Immature natural killer cell (primary cell): ENCODE measurements at regions not wholly inside any gene's neighbourhood (a gene's known extent, or its start where the extent isn't known, plus 50 kb on each side); places are given as distances from the start of the nearest gene placed in this dataset.
"Not testable (repeated sequence)": the region's sequence is repeated elsewhere in the genome, so short reads cannot be mapped to it uniquely, and the experiment has no call there.

ENCODE experiments used
- DNase-seq, 3 donors: peaks; one replicate each; pipeline ENCODE4 v3.0.0; 2022; ENCODE audit warnings: mixed read lengths in 1 of 3
- H3K27ac Mint-ChIP-seq, 6 donors: one replicate each; pipeline ENCODE4 v1.8.0; 2020; ENCODE audit warnings: mixed read lengths in 6 of 6, mild to moderate bottlenecking in 5 of 6, inconsistent platforms in 4 of 6, moderate library complexity in 3 of 6
- H3K27me3 Mint-ChIP-seq, 3 donors: one replicate each; pipeline ENCODE4 v1.8.0; 2020 to 2021; ENCODE audit warnings: low read depth in 3 of 3, mild to moderate bottlenecking in 3 of 3, mixed read lengths in 3 of 3, moderate library complexity in 3 of 3, inconsistent platforms in 1 of 3
- H3K36me3 Mint-ChIP-seq, 3 donors: one replicate each; pipeline ENCODE4 v1.8.0; 2020; ENCODE audit warnings: mixed read lengths in 3 of 3, inconsistent platforms in 2 of 3, mild to moderate bottlenecking in 2 of 3
- H3K4me1 Mint-ChIP-seq, 2 donors: one replicate each; pipeline ENCODE4 v1.8.0; 2020; ENCODE audit warnings: inconsistent platforms in 2 of 2, mild to moderate bottlenecking in 2 of 2, mixed read lengths in 2 of 2, moderate library complexity in 1 of 2
- H3K4me3 Mint-ChIP-seq, 5 donors: one replicate each; pipeline ENCODE4 v1.8.0; 2020; ENCODE audit warnings: mild to moderate bottlenecking in 5 of 5, mixed read lengths in 5 of 5, inconsistent platforms in 3 of 5, moderate library complexity in 3 of 5
- H3K9me3 Mint-ChIP-seq, 6 donors: one replicate each; pipeline ENCODE4 v1.8.0; 2020; ENCODE audit warnings: mild to moderate bottlenecking in 6 of 6, mixed read lengths in 6 of 6, inconsistent platforms in 4 of 6, moderate library complexity in 3 of 6

DNA sequence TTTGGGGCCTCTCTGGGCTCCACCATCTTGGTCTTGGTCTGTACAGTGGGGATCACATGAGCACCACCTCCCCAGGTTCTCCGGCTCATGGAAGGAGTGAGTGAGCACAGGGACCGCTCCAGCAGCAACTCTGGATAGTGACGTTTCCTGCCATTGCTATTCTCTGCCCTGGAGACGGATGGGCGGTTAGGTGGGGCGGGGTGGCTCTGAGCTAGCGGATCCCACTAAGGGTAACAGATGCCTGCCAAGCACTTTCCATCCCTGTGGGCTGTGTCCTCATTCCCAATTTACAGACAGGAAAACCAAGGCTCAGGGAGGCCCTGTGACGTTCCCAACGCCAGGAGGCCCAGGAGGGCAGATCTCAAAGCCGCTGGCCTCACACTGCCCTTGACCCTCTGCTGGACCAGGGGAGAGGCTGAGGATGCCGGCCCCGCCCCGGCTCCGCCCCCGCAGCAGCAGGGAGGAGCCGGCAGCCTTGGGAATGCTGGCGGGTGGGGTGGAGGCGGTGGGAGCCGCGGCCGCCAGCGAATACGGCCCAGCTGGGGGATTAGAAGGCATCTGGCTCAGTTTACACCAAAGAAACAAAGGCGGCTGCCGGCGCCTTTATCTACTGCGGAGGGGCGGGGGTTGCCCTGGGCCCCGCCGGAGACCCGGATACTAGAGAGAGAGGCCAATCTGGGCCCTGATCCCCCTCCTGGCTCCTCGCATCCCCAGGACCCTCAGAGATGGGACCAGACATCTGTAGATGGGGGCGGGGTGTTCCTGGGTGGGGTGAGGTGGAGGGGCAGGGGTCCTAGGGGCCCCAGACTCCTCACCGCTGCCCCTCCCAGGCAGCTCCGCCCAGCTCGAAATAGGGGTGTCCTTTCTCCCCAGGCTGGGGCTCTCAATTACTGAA lies 122.3 kb upstream of the CIBAR2 start:
- no peak for DNase-seq
- Mint-ChIP-seq H3K27ac (peak overlapping the region in 1 of 6 donors; percentile 55), H3K9me3 (no peaks in the 10 kb centered on the region), H3K27me3 (peaks cover 5 to 7% (median 5%) of the 10 kb centered on the region in 3 donors), H3K4me3 (peak overlapping the region in 1 of 5 donors; percentile 1), H3K4me1 (peaks cover 4 to 6% of the 10 kb centered on the region in 2 donors), H3K36me3 (no peaks in the 10 kb centered on the region)

GRCh38 chr16:85235991-85236817 lies 123.9 kb upstream of the CIBAR2 start:
- Mint-ChIP-seq H3K4me1 (peaks cover 8 to 13% of the 10 kb centered on the region in 2 donors), H3K4me3 (peak overlapping the region; percentile 43 to 69 (median 60)), H3K27ac (no peak overlapping the region), H3K27me3 (peaks cover 3 to 7% (median 5%) of the 10 kb centered on the region in 3 donors), H3K9me3 (no peaks in the 10 kb centered on the region), H3K36me3 (no peaks in the 10 kb centered on the region)
- DNase-seq, result no peak

- H3K27me3 Mint-ChIP-seq, result peaks cover 3 to 7% (median 3%) of the 10 kb centered on the region in 3 donors
- H3K4me3 Mint-ChIP-seq, result peak overlapping the region in 4 of 5 donors; percentile 10 to 69 (median 54)
- H3K4me1 Mint-ChIP-seq, result peaks cover 10 to 18% of the 10 kb centered on the region in 2 donors
Observed at GRCh38 chr16:85236818-85237150, 124.5 kb upstream of the CIBAR2 start.

GRCh38 chr16:85237817-85238216 lies 125.5 kb upstream of the CIBAR2 start:
- peaks cover 3 to 7% (median 3%) of the 10 kb centered on the region in 3 donors for H3K27me3 Mint-ChIP-seq
- peaks cover 10 to 20% of the 10 kb centered on the region in 2 donors for H3K4me1 Mint-ChIP-seq
- DNase-seq, result no peak
- H3K27ac Mint-ChIP-seq, result no peak overlapping the region
- no peaks in the 10 kb centered on the region for H3K36me3 Mint-ChIP-seq
- no peak overlapping the region for H3K4me3 Mint-ChIP-seq
- no peaks in the 10 kb centered on the region for H3K9me3 Mint-ChIP-seq

More at GRCh38 chr16:85236818-85237150, 124.5 kb upstream of the CIBAR2 start:
- no peaks in the 10 kb centered on the region for H3K9me3 Mint-ChIP-seq
- no peaks in the 10 kb centered on the region for H3K36me3 Mint-ChIP-seq
- no peak for DNase-seq
- H3K27ac Mint-ChIP-seq, result no peak overlapping the region

DNA sequence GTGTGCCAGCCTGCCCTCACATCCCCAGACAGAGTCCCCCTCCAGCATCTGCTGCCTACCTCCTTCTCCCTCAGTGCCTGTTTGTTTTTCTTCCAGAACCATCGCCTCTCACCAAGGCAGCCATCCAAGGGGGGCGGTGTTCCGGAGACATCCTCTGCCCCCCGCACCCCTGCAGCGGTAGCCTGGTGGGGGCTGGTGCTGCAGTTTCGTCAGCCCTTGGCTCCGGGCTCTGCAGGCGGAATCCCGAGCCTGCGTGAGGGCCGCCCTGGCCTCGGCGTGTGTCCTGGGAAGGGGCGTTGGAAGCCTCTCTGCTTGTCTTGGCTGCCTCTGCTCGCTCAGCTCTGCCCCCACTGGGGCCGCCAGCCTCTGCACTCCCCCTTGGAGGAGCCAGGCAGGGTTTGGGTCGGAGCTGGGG lies 126.0 kb upstream of the CIBAR2 start:
- H3K4me3 Mint-ChIP-seq, result no peak overlapping the region
- H3K27me3 Mint-ChIP-seq, result peaks cover 3 to 5% (median 3%) of the 10 kb centered on the region in 3 donors
- H3K9me3 Mint-ChIP-seq, result no peaks in the 10 kb centered on the region
- no peak for DNase-seq
- H3K4me1 Mint-ChIP-seq, result peaks cover 10 to 20% of the 10 kb centered on the region in 2 donors
- H3K36me3 Mint-ChIP-seq, result no peaks in the 10 kb centered on the region
- no peak overlapping the region for H3K27ac Mint-ChIP-seq

GRCh38 chr16:85239239-85239638 lies 127.0 kb upstream of the CIBAR2 start:
- Mint-ChIP-seq H3K4me3 (no peak overlapping the region), H3K4me1 (peaks cover 10 to 20% of the 10 kb centered on the region in 2 donors), H3K9me3 (no peaks in the 10 kb centered on the region), H3K27ac (no peak overlapping the region), H3K36me3 (no peaks in the 10 kb centered on the region), H3K27me3 (peaks cover 2 to 7% (median 3%) of the 10 kb centered on the region in 3 donors)
- no peak for DNase-seq

DNA sequence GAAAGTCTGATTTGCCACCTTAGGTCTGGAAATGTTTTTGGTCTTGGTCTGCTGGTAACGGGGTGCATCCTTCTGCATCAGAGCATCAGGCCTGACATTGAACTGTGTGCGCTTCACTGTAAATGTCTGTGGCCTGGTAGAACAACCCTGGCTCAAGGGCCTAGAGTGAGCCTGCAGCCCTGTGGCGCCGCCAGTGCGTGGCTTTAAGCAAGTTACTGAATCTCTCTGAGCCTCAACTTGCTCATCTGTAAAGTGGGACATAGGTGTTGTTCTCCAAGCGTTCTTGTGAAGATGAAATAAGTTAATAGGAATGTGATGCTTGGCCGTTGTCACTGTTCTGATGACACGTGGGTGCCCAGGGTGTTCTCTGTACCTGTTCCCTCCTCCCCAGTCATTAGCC lies 127.6 kb upstream of the CIBAR2 start:
- DNase-seq, result no peak
- H3K27me3 Mint-ChIP-seq, result peaks cover 2 to 7% (median 3%) of the 10 kb centered on the region in 3 donors
- H3K36me3 Mint-ChIP-seq, result no peaks in the 10 kb centered on the region
- peaks cover 10 to 20% of the 10 kb centered on the region in 2 donors for H3K4me1 Mint-ChIP-seq
- no peak overlapping the region for H3K27ac Mint-ChIP-seq
- no peak overlapping the region for H3K4me3 Mint-ChIP-seq
- H3K9me3 Mint-ChIP-seq, result no peaks in the 10 kb centered on the region

DNA sequence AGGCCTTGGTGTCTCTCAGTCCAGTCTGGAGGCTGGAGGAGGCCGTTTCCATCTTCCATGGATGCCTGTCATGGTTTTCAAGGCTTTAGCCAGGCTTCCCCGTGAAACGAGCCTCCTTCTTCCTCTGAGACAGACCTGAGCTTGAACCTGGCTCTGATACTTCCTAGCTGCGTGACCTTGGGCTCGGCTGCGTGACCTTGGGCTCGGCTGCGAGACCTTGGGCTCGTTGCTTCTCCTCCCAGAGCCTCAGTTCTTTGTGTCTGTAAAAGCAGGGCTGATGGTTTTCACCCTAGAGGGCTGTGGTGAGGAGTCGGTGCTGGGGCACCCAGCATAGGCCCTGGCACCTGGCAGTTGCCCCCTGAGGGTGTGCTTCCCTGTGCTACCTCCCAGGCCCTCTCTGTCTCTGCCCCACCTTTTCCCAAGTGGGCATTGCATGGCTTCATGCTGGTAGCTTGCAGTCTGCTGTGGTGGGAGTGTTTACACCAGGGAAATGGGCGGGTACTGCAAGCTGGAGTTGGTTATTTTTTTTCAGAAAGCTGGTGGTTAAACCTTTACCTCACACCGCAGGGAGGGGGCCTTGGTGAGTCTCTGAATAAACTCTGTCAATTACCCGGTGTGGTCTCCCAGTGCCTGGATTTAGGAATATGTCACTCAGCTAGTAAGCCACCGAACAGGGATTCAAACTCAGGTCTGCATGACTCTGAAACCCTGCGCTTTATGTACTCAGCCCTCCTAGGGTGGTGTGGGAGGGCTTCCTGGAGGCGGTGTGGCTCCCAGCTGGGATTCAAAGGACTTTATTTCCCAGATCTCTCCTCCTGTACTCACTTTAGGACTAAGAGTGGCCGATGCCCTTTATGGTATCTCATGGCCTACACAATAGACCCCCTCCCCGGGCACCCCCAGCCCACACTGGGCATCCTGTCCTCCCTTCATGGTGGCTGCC lies 129.0 kb upstream of the CIBAR2 start:
- peak; percentile 18 to 30 (median 28) for DNase-seq
- peaks cover 3 to 9% (median 7%) of the 10 kb centered on the region in 3 donors for H3K27me3 Mint-ChIP-seq
- peak overlapping the region in 1 of 5 donors; percentile 27 for H3K4me3 Mint-ChIP-seq
- H3K4me1 Mint-ChIP-seq, result peaks cover 13 to 25% of the 10 kb centered on the region in 2 donors
- no peaks in the 10 kb centered on the region for H3K36me3 Mint-ChIP-seq
- no peaks in the 10 kb centered on the region for H3K9me3 Mint-ChIP-seq
- H3K27ac Mint-ChIP-seq, result peak overlapping the region in 1 of 6 donors; percentile 5

GRCh38 chr16:85242140-85242539 lies 129.9 kb upstream of the CIBAR2 start:
- H3K27me3 Mint-ChIP-seq, result peaks cover 3 to 8% (median 7%) of the 10 kb centered on the region in 3 donors
- DNase-seq, result no peak

DNA sequence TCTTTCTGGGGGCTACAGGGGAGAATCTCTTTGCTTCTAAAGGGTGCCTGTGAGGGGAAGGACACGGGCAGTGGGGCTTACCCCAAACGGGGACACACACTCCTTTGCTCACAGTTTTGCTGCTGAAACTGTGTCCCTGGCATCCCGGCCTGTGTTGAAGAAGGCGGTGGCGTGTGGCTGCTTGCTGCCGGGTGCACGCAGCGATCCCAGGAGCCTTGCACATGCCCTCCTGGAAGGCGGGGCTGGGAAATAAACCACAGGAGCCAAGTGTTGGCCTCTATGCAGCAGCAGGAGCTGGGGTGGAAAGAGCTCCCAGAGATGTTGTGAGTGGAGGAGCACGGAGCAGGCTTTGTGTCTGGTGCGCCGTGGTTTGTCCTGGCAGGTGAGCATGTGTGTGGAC lies 131.0 kb upstream of the CIBAR2 start:
- Mint-ChIP-seq H3K9me3 (no peaks in the 10 kb centered on the region), H3K36me3 (no peaks in the 10 kb centered on the region), H3K27me3 (peaks cover 0 to 8% (median 6%) of the 10 kb centered on the region in 3 donors), H3K4me1 (peaks cover 11 to 20% of the 10 kb centered on the region in 2 donors), H3K27ac (no peak overlapping the region), H3K4me3 (no peak overlapping the region)
- no peak for DNase-seq

More at GRCh38 chr16:85242140-85242539, 129.9 kb upstream of the CIBAR2 start:
- H3K4me1 Mint-ChIP-seq, result peaks cover 11 to 20% of the 10 kb centered on the region in 2 donors
- no peaks in the 10 kb centered on the region for H3K36me3 Mint-ChIP-seq
- H3K9me3 Mint-ChIP-seq, result no peaks in the 10 kb centered on the region
- H3K27ac Mint-ChIP-seq, result no peak overlapping the region
- H3K4me3 Mint-ChIP-seq, result no peak overlapping the region

DNA sequence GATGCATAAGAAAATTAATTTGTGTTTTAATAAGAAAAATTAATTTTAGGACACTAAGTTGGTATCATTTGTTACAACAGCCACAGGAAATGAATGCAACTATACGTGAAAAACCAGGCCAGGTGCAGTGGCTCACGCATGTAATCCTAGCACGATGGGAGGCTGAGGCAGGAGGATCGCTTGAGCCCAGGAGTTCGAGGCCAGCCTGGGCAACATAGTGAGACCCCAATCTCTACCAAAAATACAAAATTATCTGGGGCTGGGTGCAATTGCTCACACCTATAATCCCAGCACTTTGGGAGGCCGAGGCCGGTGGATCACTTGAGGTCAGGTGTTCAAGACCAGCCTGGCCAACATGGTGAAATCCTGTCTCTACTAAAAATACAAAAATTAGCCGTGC lies 132.2 kb upstream of the CIBAR2 start:
- H3K27ac Mint-ChIP-seq, H3K27me3 Mint-ChIP-seq, H3K36me3 Mint-ChIP-seq, H3K4me3 Mint-ChIP-seq, DNase-seq, H3K9me3 Mint-ChIP-seq: not testable (repeated sequence)
- H3K4me1 Mint-ChIP-seq, result peaks cover 11 to 20% of the 10 kb centered on the region in 2 donors

GRCh38 chr16:85245307-85246172 lies 133.3 kb upstream of the CIBAR2 start:
- peaks cover 0 to 9% (median 7%) of the 10 kb centered on the region in 3 donors for H3K27me3 Mint-ChIP-seq
- H3K4me1 Mint-ChIP-seq, result peaks cover 11 to 20% of the 10 kb centered on the region in 2 donors
- peak; percentile 56 to 59 (median 56) for DNase-seq
- H3K4me3 Mint-ChIP-seq, result peak overlapping the region in 1 of 5 donors; percentile 48
- H3K36me3 Mint-ChIP-seq, result no peaks in the 10 kb centered on the region
- H3K27ac Mint-ChIP-seq, result peak overlapping the region in 2 of 6 donors; percentile 3 to 78
- no peaks in the 10 kb centered on the region for H3K9me3 Mint-ChIP-seq
